K562 (cell line): ENCODE measurements at regions not wholly inside any gene's neighbourhood (a gene's known extent, or its start where the extent isn't known, plus 50 kb on each side); places are given as distances from the start of the nearest gene placed in this dataset.

Source experiments
- ATAC-seq: fragments of 200-7000 bp; cut with Tn5 transposase; 3 replicates; pipeline ENCODE4 v1.9.1; 2020; ENCODE audit warnings: moderate library complexity
- BruUV-seq: library from RNA; stranded (reverse); fragments of 400-500 nt; replicated peaks from 2 replicates; lab custom pipeline; 2021; lab: Mats Ljungman, UMichigan
- CTCF ChIA-PET: fragments of 300-600 bp; formaldehyde crosslinking; extraction: SDS; loops from one replicate; lab custom pipeline; 2021; ENCODE audit warnings: low intra/inter-chr PET ratio; lab: Yijun Ruan, JAX
- POLR2A ChIA-PET: fragments of 300-600, 350-650 bp; sonication (Branson Sonifier 250); formaldehyde crosslinking; extraction: SDS; loops from one replicate; lab custom pipeline; 2021; ENCODE audit warnings: antibody characterized with exemption, inconsistent platforms; lab: Yijun Ruan, JAX
- DNase-seq, 4 experiments: peaks; one replicate each; pipeline versions ENCODE4 v3.0.0 to v3.0.0-alpha.2; 2011 to 2018; ENCODE audit warnings: low spot score in 3 of 4, mixed read lengths in 3 of 4; ENCODE audit errors: extremely low read depth in 1 of 4
- FAIRE-seq: peaks from 2 replicates; lab custom pipeline; 2011; peaks lifted over from hg19 to GRCh38; lab: Jason Lieb, UNC
- H2AFZ ChIP-seq: 2 replicates; pipeline ENCODE4 v1.6.0; 2011; ENCODE audit warnings: low read depth, low read length, control low read depth, inconsistent platforms
- H3K27ac ChIP-seq: fragments of 200-600 bp; 3 replicates; pipeline ENCODE4 v1.8.0; 2011; ENCODE audit warnings: low read depth, mild to moderate bottlenecking, control low read depth, inconsistent platforms, low read length, moderate library complexity, mixed read lengths; ENCODE audit errors: extremely low read depth
- H3K27me3 ChIP-seq, 2 experiments: fragments of 300-600 bp in 1 of 2; 2 replicates in 1 of 2; 3 replicates in 1 of 2; pipeline versions ENCODE4 v1.6.0 to v1.8.0; 2011; ENCODE audit warnings: inconsistent platforms in 2 of 2, low read length in 2 of 2, mild to moderate bottlenecking in 1 of 2, mixed read lengths in 1 of 2, moderate library complexity in 1 of 2; ENCODE audit not compliant: control insufficient read depth in 2 of 2, insufficient read depth in 2 of 2
- H3K36me3 ChIP-seq: fragments of 300-600 bp; 3 replicates; pipeline ENCODE4 v1.8.0; 2011; ENCODE audit warnings: mild to moderate bottlenecking, low read length, inconsistent platforms; ENCODE audit not compliant: control insufficient read depth, insufficient read depth
- H3K4me1 ChIP-seq, 2 experiments: fragments of 200-600 bp in 1 of 2; replicated peaks in 1 of 2; 2 replicates in 1 of 2; 3 replicates in 1 of 2; pipeline versions ENCODE4 v1.5.1 to v1.8.0; 2011; ENCODE audit warnings: inconsistent platforms in 2 of 2, low read length in 2 of 2, mild to moderate bottlenecking in 1 of 2, mixed read lengths in 1 of 2, moderate library complexity in 1 of 2; ENCODE audit not compliant: control insufficient read depth in 2 of 2, insufficient read depth in 2 of 2
- H3K4me2 ChIP-seq: 2 replicates; pipeline ENCODE4 v1.6.1; 2011; ENCODE audit warnings: low read length, control low read depth, inconsistent platforms, mixed read lengths; ENCODE audit not compliant: insufficient read depth
- H3K4me3 ChIP-seq: fragments of 200-600 bp; sonication (generic), shearing (Covaris generic); 2 replicates; pipeline ENCODE4 v1.5.1; 2016; ENCODE audit warnings: control low read depth, inconsistent platforms
- H3K79me2 ChIP-seq: fragments of 200-600 bp; 3 replicates; pipeline ENCODE4 v1.8.0; 2011; ENCODE audit warnings: low read length, inconsistent platforms; ENCODE audit not compliant: control insufficient read depth, insufficient read depth
- H3K9ac ChIP-seq, 2 experiments: 2 replicates each; pipeline versions ENCODE4 v1.6.0 to v1.6.1; 2011; ENCODE audit warnings: low read depth in 2 of 2, low read length in 2 of 2, control low read depth in 1 of 2, inconsistent platforms in 1 of 2, mild to moderate bottlenecking in 1 of 2, mixed read lengths in 1 of 2; ENCODE audit not compliant: insufficient read depth in 1 of 2
- H3K9me1 ChIP-seq: one replicate; pipeline ENCODE4 v1.6.0; 2011; ENCODE audit warnings: inconsistent platforms, mild to moderate bottlenecking, low read length, moderate library complexity; ENCODE audit not compliant: control insufficient read depth, insufficient read depth
- H3K9me3 ChIP-seq: replicated peaks from 2 replicates; pipeline ENCODE4 v1.5.1; 2011; ENCODE audit warnings: low read depth, low read length, inconsistent platforms; ENCODE audit not compliant: control insufficient read depth, insufficient read depth
- H4K20me1 ChIP-seq: replicated peaks from 2 replicates; pipeline ENCODE4 v1.6.1; 2011; ENCODE audit warnings: low read length, inconsistent platforms, mixed read lengths; ENCODE audit not compliant: control insufficient read depth, insufficient read depth
- CHD4 ChIP-seq: fragments of 200-600 bp; sonication (generic); IDR thresholded peaks from 3 replicates; pipeline ENCODE4 v1.6.1; 2012; ENCODE audit warnings: low read depth, mild to moderate bottlenecking, mixed read lengths, low read length, inconsistent platforms; ENCODE audit not compliant: insufficient read depth, insufficient replicate concordance, poor library complexity, severe bottlenecking
- HMBOX1 ChIP-seq: sonication (generic); IDR thresholded peaks from 2 replicates; pipeline ENCODE4 v1.6.1; 2016
- KLF6 ChIP-seq: fragments of 250-450 bp; sonication (Bioruptor Pico); IDR thresholded peaks from 2 replicates; pipeline ENCODE4 v1.4.0; 2020; ENCODE audit warnings: mild to moderate bottlenecking, moderate library complexity, borderline replicate concordance
- MLX ChIP-seq, 2 experiments: fragments of 450-650 bp in 1 of 2; sonication (generic) in 1 of 2; formaldehyde crosslinking; conservative IDR thresholded peaks; 2 replicates each; pipeline versions ENCODE4 v1.4.0 to v1.8.1; 2020 to 2022; ENCODE audit warnings: mild to moderate bottlenecking in 1 of 2, missing genetic modification reagents in 1 of 2
- NFRKB ChIP-seq: fragments of 450-650 bp; IDR thresholded peaks from 2 replicates; pipeline ENCODE4 v1.6.1; 2016; ENCODE audit warnings: low read depth
- ZC3H8 ChIP-seq: fragments of 450-650 bp; IDR thresholded peaks from 2 replicates; pipeline ENCODE4 v1.6.1; 2017
- ZNF184 ChIP-seq: sonication (generic); formaldehyde crosslinking; IDR thresholded peaks from 2 replicates; pipeline ENCODE4 v1.5.0; 2020; ENCODE audit warnings: missing genetic modification reagents
- WGBS: fragments of 100-300 bp; shearing (Covaris generic); methylation state at CpG from one replicate; pipeline ENCODE4 v1.1.6; 2016; ENCODE audit warnings: low coverage, mixed read lengths; ENCODE audit not compliant: insufficient coverage; ENCODE audit errors: missing lambda C conversion rate; 5-methylcytosine and 5-hydroxymethylcytosine counted together
- in situ Hi-C: fragments of 300-500 bp; cut with MboI; formaldehyde crosslinking; loops from 4 replicates; pipeline ENCODE4 v1.15.0; 2018; ENCODE audit warnings: inconsistent platforms, mixed read lengths
- intact Hi-C: fragments of 100-400 bp; cut with micrococcal nuclease; formaldehyde crosslinking; loops from 2 replicates; pipeline ENCODE4 v1.14.2; 2022
- TF ChIP-seq, protein P1 (sequence below), 2 experiments: fragments of 450-650 bp in 1 of 2; sonication (generic) in 1 of 2; formaldehyde crosslinking in 1 of 2; IDR thresholded peaks; 2 replicates each; pipeline versions ENCODE4 v1.7.1 to v1.9.0; 2016 to 2022; ENCODE audit warnings: inconsistent platforms in 1 of 2, mild to moderate bottlenecking in 1 of 2, missing genetic modification reagents in 1 of 2

DNA sequence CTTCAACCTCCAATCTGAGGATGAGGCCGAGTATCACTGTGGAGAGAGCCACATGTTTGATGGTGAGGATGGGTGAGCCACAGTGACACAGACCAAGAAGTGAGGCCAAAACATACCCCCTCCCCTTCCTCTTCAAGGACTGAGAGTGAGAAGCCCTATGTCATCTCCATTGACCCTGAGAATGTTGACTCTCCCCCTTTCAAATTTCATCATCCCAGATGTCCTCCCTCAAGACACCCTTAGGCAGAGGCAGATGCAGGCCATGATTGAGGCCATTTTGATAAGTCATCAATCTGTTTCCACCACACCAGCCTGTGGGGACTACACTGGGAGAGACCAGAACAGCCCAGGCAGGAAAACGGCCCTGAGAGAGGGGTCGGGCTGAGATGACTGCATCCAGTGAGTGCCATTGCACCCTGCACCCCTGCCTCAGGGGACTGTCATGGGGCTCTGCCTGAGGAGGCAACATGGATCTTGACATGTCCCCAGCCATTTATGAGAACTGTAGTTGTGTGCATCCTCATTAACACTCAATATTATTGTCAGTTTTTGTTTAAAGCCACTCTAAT lies 84.2 kb upstream of the IGLL5 start:
- no peaks in the 10 kb centered on the region for H3K79me2 ChIP-seq
- no peak for FAIRE-seq
- in situ Hi-C loops (no loop called here), intact Hi-C loops (no loop called here)
- peaks cover 23% of the 10 kb centered on the region for H4K20me1 ChIP-seq
- H3K9ac ChIP-seq = peak overlapping the region in 1 of 2 experiments; percentile 2; a peak in 1 of 4 replicates
- no peak overlapping the region for H3K4me3 ChIP-seq
- no peaks in the 10 kb centered on the region for H3K4me1 ChIP-seq
- no peaks in the 10 kb centered on the region for H3K36me3 ChIP-seq
- H3K27me3 ChIP-seq = peaks cover 2 to 33% of the 10 kb centered on the region in 2 experiments; a peak in 3 of 5 replicates
- peak; percentile 12 for ATAC-seq
- ChIA-PET CTCF (interaction anchor here (1.4 to 14.4 kb wide), 5 partner anchors 10 to 325 kb away, joined by 5 to 251 read pairs (median 6); no protein-coding TSS in a partner anchor), POLR2A (interaction anchor here (0.8 to 1.5 kb wide), 8 partner anchors 10 to 135 kb away, joined by 3 to 12 read pairs (median 4); no protein-coding TSS in a partner anchor)
- no TSS peak for BruUV-seq
- no peak overlapping the region for H3K4me2 ChIP-seq
- 0% methylated on average over 3 of the region's 3 CpGs for WGBS
- H2AFZ ChIP-seq = no peak overlapping the region
- no peak overlapping the region for H3K27ac ChIP-seq
- H3K9me1 ChIP-seq = peaks cover 4% of the 10 kb centered on the region
- no peak for DNase-seq
- H3K9me3 ChIP-seq = no peaks in the 10 kb centered on the region
- TF ChIP-seq MLX (CRISPR knock-in tag; conservative IDR thresholded peaks at IDR 0.05) = peak in 1 of 2 experiments; percentile 59; a peak in 1 of 4 replicates
- TF ChIP-seq CHD4 = no peak
- TF ChIP-seq, protein P1, sequence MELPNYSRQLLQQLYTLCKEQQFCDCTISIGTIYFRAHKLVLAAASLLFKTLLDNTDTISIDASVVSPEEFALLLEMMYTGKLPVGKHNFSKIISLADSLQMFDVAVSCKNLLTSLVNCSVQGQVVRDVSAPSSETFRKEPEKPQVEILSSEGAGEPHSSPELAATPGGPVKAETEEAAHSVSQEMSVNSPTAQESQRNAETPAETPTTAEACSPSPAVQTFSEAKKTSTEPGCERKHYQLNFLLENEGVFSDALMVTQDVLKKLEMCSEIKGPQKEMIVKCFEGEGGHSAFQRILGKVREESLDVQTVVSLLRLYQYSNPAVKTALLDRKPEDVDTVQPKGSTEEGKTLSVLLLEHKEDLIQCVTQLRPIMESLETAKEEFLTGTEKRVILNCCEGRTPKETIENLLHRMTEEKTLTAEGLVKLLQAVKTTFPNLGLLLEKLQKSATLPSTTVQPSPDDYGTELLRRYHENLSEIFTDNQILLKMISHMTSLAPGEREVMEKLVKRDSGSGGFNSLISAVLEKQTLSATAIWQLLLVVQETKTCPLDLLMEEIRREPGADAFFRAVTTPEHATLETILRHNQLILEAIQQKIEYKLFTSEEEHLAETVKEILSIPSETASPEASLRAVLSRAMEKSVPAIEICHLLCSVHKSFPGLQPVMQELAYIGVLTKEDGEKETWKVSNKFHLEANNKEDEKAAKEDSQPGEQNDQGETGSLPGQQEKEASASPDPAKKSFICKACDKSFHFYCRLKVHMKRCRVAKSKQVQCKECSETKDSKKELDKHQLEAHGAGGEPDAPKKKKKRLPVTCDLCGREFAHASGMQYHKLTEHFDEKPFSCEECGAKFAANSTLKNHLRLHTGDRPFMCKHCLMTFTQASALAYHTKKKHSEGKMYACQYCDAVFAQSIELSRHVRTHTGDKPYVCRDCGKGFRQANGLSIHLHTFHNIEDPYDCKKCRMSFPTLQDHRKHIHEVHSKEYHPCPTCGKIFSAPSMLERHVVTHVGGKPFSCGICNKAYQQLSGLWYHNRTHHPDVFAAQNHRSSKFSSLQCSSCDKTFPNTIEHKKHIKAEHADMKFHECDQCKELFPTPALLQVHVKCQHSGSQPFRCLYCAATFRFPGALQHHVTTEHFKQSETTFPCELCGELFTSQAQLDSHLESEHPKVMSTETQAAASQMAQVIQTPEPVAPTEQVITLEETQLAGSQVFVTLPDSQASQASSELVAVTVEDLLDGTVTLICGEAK (IDR thresholded peaks at IDR 0.05) = no peak
- TF ChIP-seq, protein P1 (CRISPR knock-in tag; IDR thresholded peaks at IDR 0.05) = peak; percentile 28; the same call in 1 of the 2 replicates
- TF ChIP-seq ZNF184 (CRISPR knock-in tag) = 0 out of 2 replicates have a peak, but pooled peaks have one; percentile 38
- TF ChIP-seq NFRKB = no peak
- no peak for TF ChIP-seq HMBOX1
- TF ChIP-seq ZC3H8 = no peak
- TF ChIP-seq KLF6 (CRISPR knock-in tag) = no peak
